ENCODE measurements at regions not wholly inside any gene's neighbourhood (a gene's known extent, or its start where the extent isn't known, plus 50 kb on each side); places are given as distances from the start of the nearest gene placed in this dataset.

DNA sequence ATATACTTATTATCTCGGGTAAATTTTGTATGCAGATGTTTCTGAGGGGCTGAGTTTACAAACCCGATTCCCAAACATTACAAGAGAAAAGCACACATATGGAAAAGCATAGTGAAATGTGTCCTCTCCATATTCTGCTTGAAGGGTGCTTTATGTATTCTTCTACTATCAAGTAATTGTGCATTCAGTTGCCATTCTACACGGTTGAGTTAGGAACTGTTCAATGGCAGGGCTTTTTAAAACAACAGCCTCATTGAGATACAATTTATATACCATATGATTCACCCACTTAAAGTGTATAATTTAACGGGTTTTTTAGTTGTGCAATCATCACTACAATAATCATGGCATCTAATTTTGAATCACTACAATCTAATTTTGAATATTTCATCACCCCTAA is 138.4 kb upstream of the DLGAP1 start:
- no peak overlapping the region for H3K4me3 ChIP-seq
- no peaks in the 10 kb centered on the region for H3K36me3 ChIP-seq (ENCODE audit: control insufficient read depth, insufficient read depth, low read length)
- H3K9me1 ChIP-seq (ENCODE audit: control insufficient read depth, insufficient read depth, low read length) = no peaks in the 10 kb centered on the region
- H2AFZ ChIP-seq (ENCODE audit: low read depth, low read length) = no peak overlapping the region
- no peak for DNase-seq (ENCODE audit: extremely low read depth in 1 of 4, low spot score in 3 of 4)
- WGBS (ENCODE audit: insufficient coverage, low coverage, missing lambda C conversion rate) = 0% methylated on average over 4 of the region's 4 CpGs
- FAIRE-seq = no peak
- H3K27ac ChIP-seq (ENCODE audit: extremely low read depth, low read depth, low read length) = no peak overlapping the region
- no peaks in the 10 kb centered on the region; a peak in 1 of 5 replicates for H3K27me3 ChIP-seq (ENCODE audit: control insufficient read depth in 2 of 2, insufficient read depth in 2 of 2, low read length in 2 of 2)
- H3K4me2 ChIP-seq (ENCODE audit: insufficient read depth, low read length) = no peak overlapping the region
- intact Hi-C loops (cut with micrococcal nuclease) (no loop called here), in situ Hi-C loops (cut with MboI) (no loop called here)
- H3K79me2 ChIP-seq (ENCODE audit: control insufficient read depth, insufficient read depth, low read length) = no peaks in the 10 kb centered on the region
- POLR2A ChIA-PET = interaction anchor here (1.1 kb wide), 1 partner anchor 413 kb away, joined by 3 read pairs; no protein-coding TSS in a partner anchor
- no peaks in the 10 kb centered on the region for H3K4me1 ChIP-seq (replicated peaks in 1 of 2; ENCODE audit: control insufficient read depth in 2 of 2, insufficient read depth in 2 of 2, low read length in 2 of 2)
- no peak for ATAC-seq
- H3K9ac ChIP-seq (ENCODE audit: insufficient read depth in 1 of 2, low read depth in 2 of 2, low read length in 2 of 2) = no peak overlapping the region
- CTCF ChIA-PET (ENCODE audit: low intra/inter-chr PET ratio) = no interaction called here
- TF ChIP-seq, protein P1, sequence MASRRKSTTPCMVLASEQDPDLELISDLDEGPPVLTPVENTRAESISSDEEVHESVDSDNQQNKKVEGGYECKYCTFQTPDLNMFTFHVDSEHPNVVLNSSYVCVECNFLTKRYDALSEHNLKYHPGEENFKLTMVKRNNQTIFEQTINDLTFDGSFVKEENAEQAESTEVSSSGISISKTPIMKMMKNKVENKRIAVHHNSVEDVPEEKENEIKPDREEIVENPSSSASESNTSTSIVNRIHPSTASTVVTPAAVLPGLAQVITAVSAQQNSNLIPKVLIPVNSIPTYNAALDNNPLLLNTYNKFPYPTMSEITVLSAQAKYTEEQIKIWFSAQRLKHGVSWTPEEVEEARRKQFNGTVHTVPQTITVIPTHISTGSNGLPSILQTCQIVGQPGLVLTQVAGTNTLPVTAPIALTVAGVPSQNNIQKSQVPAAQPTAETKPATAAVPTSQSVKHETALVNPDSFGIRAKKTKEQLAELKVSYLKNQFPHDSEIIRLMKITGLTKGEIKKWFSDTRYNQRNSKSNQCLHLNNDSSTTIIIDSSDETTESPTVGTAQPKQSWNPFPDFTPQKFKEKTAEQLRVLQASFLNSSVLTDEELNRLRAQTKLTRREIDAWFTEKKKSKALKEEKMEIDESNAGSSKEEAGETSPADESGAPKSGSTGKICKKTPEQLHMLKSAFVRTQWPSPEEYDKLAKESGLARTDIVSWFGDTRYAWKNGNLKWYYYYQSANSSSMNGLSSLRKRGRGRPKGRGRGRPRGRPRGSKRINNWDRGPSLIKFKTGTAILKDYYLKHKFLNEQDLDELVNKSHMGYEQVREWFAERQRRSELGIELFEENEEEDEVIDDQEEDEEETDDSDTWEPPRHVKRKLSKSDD (conservative IDR thresholded peaks at IDR 0.05; ENCODE audit: low read length) = no peak
- TF ChIP-seq, protein P2, sequence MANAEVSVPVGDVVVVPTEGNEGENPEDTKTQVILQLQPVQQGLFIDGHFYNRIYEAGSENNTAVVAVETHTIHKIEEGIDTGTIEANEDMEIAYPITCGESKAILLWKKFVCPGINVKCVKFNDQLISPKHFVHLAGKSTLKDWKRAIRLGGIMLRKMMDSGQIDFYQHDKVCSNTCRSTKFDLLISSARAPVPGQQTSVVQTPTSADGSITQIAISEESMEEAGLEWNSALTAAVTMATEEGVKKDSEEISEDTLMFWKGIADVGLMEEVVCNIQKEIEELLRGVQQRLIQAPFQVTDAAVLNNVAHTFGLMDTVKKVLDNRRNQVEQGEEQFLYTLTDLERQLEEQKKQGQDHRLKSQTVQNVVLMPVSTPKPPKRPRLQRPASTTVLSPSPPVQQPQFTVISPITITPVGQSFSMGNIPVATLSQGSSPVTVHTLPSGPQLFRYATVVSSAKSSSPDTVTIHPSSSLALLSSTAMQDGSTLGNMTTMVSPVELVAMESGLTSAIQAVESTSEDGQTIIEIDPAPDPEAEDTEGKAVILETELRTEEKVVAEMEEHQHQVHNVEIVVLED (CRISPR knock-in tag; IDR thresholded peaks at IDR 0.05) = no peak
- TF ChIP-seq HDAC6 (IDR thresholded peaks at IDR 0.05; ENCODE audit: low read depth, low read length) (no peak), HDGF (IDR thresholded peaks at IDR 0.05) (no peak)
- no peaks in the 10 kb centered on the region for H4K20me1 ChIP-seq (replicated peaks; ENCODE audit: control insufficient read depth, insufficient read depth, low read length)
- no peaks in the 10 kb centered on the region; the same call in none of the 2 replicates for H3K9me3 ChIP-seq (replicated peaks; ENCODE audit: control insufficient read depth, insufficient read depth, low read depth, low read length)
- BruUV-seq (replicated peaks) = no TSS peak
